HepG2 (cell line): ENCODE measurements at regions not wholly inside any gene's neighbourhood (a gene's known extent, or its start where the extent isn't known, plus 50 kb on each side); places are given as distances from the start of the nearest gene placed in this dataset.
A peak's percentile ranks its signal among the peaks of the same experiment; 100 is the strongest.

ENCODE experiments used
- ARID5B ChIP-seq: IDR thresholded peaks from 2 replicates; pipeline ENCODE4 v1.4.0; 2020; ENCODE audit warnings: mild to moderate bottlenecking, missing genetic modification reagents
- CBFB ChIP-seq: sonication (generic); formaldehyde crosslinking; IDR thresholded peaks from 2 replicates; pipeline ENCODE4 v1.4.0; 2020; ENCODE audit warnings: missing genetic modification reagents
- CENPBD1 ChIP-seq: sonication (generic); formaldehyde crosslinking; IDR thresholded peaks from 2 replicates; pipeline ENCODE4 v1.8.0; 2022; ENCODE audit warnings: missing genetic modification reagents, low read depth, mild to moderate bottlenecking, borderline replicate concordance
- ELF3 ChIP-seq: IDR thresholded peaks from 2 replicates; pipeline ENCODE4 v1.6.1; 2016; ENCODE audit warnings: missing genetic modification reagents, missing compliant biosample characterization
- HBP1 ChIP-seq: IDR thresholded peaks from 2 replicates; pipeline ENCODE4 v1.6.1; 2016; ENCODE audit warnings: low read depth, control low read depth
- IKZF5 ChIP-seq: IDR thresholded peaks from 2 replicates; pipeline ENCODE4 v1.6.1; 2018; ENCODE audit warnings: missing genetic modification reagents, mild to moderate bottlenecking, missing compliant biosample characterization
- MEIS1 ChIP-seq: sonication (generic); formaldehyde crosslinking; IDR thresholded peaks from 2 replicates; pipeline ENCODE4 v1.9.0; 2021; ENCODE audit warnings: mild to moderate bottlenecking, missing genetic modification reagents, moderate library complexity, borderline replicate concordance
- PRMT3 ChIP-seq: sonication (generic); formaldehyde crosslinking; IDR thresholded peaks from 2 replicates; pipeline ENCODE4 v1.8.1; 2022; ENCODE audit warnings: low read depth, mild to moderate bottlenecking, moderate library complexity, missing genetic modification reagents, borderline replicate concordance
- RORA ChIP-seq: sonication (generic); formaldehyde crosslinking; IDR thresholded peaks from 2 replicates; pipeline ENCODE4 v1.5.0; 2020; ENCODE audit warnings: mild to moderate bottlenecking, missing genetic modification reagents, moderate library complexity
- SP5 ChIP-seq: IDR thresholded peaks from 2 replicates; pipeline ENCODE4 v1.6.1; 2016; ENCODE audit warnings: low read depth, borderline replicate concordance
- THAP8 ChIP-seq: sonication (generic); formaldehyde crosslinking; IDR thresholded peaks from 2 replicates; pipeline ENCODE4 v1.5.1; 2020; ENCODE audit warnings: missing genetic modification reagents, mild to moderate bottlenecking, borderline replicate concordance
- ZNF331 ChIP-seq: sonication (generic); formaldehyde crosslinking; IDR thresholded peaks from 2 replicates; pipeline ENCODE4 v1.4.0; 2020; ENCODE audit warnings: missing genetic modification reagents
- ZNF550 ChIP-seq: sonication (generic); formaldehyde crosslinking; IDR thresholded peaks from 2 replicates; pipeline ENCODE4 v1.4.0; 2020; ENCODE audit warnings: mild to moderate bottlenecking, missing genetic modification reagents, borderline replicate concordance
- ZNF747 ChIP-seq: sonication (generic); formaldehyde crosslinking; IDR thresholded peaks from 2 replicates; pipeline ENCODE4 v1.8.1; 2023; ENCODE audit warnings: missing genetic modification reagents, mild to moderate bottlenecking, borderline replicate concordance
- ZNF772 ChIP-seq: sonication (generic); formaldehyde crosslinking; IDR thresholded peaks from 2 replicates; pipeline ENCODE4 v1.5.0; 2020; ENCODE audit warnings: mild to moderate bottlenecking, missing genetic modification reagents
- ZSCAN12 ChIP-seq: sonication (generic); formaldehyde crosslinking; IDR thresholded peaks from 2 replicates; pipeline ENCODE4 v1.9.0; 2021; ENCODE audit warnings: mild to moderate bottlenecking, missing genetic modification reagents
- ZXDC ChIP-seq: sonication (generic); formaldehyde crosslinking; IDR thresholded peaks from 2 replicates; pipeline ENCODE4 v1.5.0; 2020; ENCODE audit warnings: mild to moderate bottlenecking, missing genetic modification reagents

GRCh38 chr17:13933441-13934276 is 135.6 kb upstream of the COX10 start (continued):
- TF ChIP-seq ZSCAN12 (CRISPR knock-in tag) (no peak), IKZF5 (no peak), ZNF772 (CRISPR knock-in tag) (no peak), ZNF550 (no peak), CENPBD1 (CRISPR knock-in tag) (no peak), PRMT3 (CRISPR knock-in tag) (no peak), THAP8 (CRISPR knock-in tag) (no peak), ELF3 (0 out of 2 replicates have a peak, but pooled peaks have one; percentile 34), ZNF331 (CRISPR knock-in tag) (peak; percentile 30; the same call in 1 of the 2 replicates), ZNF747 (CRISPR knock-in tag) (no peak), MEIS1 (CRISPR knock-in tag) (no peak), CBFB (CRISPR knock-in tag) (no peak), SP5 (CRISPR knock-in tag) (peak; percentile 47; the same call in 1 of the 2 replicates), HBP1 (CRISPR knock-in tag) (no peak), ARID5B (peak; percentile 84), ZXDC (CRISPR knock-in tag) (no peak), RORA (CRISPR knock-in tag) (no peak)
